Omental fat pad (tissue), 3 donors: ENCODE measurements at regions not wholly inside any gene's neighbourhood (a gene's known extent, or its start where the extent isn't known, plus 50 kb on each side); places are given as distances from the start of the nearest gene placed in this dataset.

Source experiments
- ATAC-seq: fragments of 150-250 bp; one replicate; pipeline ENCODE4 v1.9.1; 2016; ENCODE audit warnings: mild to moderate bottlenecking, moderate library complexity; ENCODE audit not compliant: low FRiP score
- DNase-seq: peaks from one replicate; pipeline ENCODE4 v3.0.0-alpha.2; 2019; ENCODE audit warnings: low spot score
- TF ChIP-seq, protein P1 (sequence below), 3 donors: fragments of 450-650 bp; IDR thresholded peaks; one replicate each; pipeline ENCODE4 v1.5.1; 2016 to 2017; ENCODE audit warnings: antibody characterized with exemption in 3 of 3, mild to moderate bottlenecking in 3 of 3, moderate library complexity in 2 of 3

GRCh38 chr3:30299674-30300385 is 306.6 kb upstream of the TGFBR2 start:
- ATAC-seq, result peak; percentile 32
- TF ChIP-seq, protein P1, sequence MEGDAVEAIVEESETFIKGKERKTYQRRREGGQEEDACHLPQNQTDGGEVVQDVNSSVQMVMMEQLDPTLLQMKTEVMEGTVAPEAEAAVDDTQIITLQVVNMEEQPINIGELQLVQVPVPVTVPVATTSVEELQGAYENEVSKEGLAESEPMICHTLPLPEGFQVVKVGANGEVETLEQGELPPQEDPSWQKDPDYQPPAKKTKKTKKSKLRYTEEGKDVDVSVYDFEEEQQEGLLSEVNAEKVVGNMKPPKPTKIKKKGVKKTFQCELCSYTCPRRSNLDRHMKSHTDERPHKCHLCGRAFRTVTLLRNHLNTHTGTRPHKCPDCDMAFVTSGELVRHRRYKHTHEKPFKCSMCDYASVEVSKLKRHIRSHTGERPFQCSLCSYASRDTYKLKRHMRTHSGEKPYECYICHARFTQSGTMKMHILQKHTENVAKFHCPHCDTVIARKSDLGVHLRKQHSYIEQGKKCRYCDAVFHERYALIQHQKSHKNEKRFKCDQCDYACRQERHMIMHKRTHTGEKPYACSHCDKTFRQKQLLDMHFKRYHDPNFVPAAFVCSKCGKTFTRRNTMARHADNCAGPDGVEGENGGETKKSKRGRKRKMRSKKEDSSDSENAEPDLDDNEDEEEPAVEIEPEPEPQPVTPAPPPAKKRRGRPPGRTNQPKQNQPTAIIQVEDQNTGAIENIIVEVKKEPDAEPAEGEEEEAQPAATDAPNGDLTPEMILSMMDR (IDR thresholded peaks at IDR 0.05), result no peak
- no peak for DNase-seq

DNA sequence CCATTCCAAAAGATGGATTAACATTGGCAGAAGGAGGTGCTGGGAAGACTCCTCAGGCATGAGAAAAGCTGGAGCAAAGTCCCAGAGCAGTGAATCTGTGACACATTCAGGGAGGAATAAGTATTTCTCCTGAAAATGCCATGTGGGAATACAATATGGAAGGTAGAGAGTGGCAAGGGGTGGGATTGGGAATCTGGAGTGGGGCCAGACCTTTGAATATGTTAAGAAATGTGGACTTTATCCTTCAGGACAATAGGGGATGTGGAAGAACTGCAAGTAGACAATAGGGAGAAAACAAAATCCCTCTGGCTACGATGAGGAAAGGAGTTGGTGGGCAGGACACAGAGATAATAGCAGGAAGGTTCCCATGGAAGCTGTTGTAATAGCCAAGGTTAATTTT is 305.6 kb upstream of the TGFBR2 start:
- DNase-seq, result no peak
- TF ChIP-seq, protein P1 (IDR thresholded peaks at IDR 0.05), result no peak
- ATAC-seq, result no peak

DNA sequence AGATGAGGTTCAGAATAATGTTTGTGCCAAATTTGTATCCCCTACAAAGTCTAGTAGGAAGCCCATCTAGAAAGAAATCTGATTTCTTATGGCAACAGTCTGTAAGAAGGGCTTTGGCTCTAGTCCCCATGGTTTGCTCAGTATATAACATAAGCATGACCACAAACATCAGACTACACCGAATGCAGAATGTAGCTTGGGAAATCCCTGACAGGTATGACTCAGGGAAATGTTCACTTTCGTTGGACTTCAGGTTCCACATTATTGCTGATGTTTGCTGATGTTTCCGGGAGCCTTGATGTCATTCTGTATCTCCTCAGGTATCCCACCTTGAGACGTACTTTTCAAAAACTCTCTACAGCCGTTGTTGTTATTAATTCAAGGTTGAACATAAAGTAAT is 304.4 kb upstream of the TGFBR2 start:
- TF ChIP-seq, protein P1 (IDR thresholded peaks at IDR 0.05), result no peak
- ATAC-seq (no peak), DNase-seq (no peak)

- ATAC-seq (no peak), DNase-seq (no peak)
- TF ChIP-seq, protein P1 (IDR thresholded peaks at IDR 0.05), result no peak
Observed at GRCh38 chr3:30303770-30304169, 302.6 kb upstream of the TGFBR2 start.

GRCh38 chr3:30305021-30305420 is 301.4 kb upstream of the TGFBR2 start:
- TF ChIP-seq, protein P1 (IDR thresholded peaks at IDR 0.05), result no peak
- ATAC-seq (no peak), DNase-seq (no peak)

DNA sequence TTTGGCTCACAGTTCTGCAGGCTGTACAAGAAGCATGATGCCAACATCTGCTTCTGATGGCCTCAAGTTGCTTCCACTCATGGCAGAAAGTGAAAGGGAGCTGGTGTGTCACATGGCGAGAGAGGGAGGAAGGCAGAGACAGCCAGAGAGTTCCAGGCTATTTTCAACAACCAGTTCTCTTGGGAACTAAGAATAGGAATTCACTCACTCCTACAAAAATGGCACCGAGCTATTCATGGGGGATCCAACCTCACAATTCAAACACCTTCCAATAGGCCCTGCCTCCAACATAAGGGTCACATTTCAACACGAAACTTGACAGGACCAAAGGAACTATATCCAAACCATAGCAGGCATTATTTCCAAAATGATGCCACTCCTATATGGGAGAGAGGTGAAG is 299.5 kb upstream of the TGFBR2 start:
- TF ChIP-seq, protein P1 (IDR thresholded peaks at IDR 0.05), result no peak
- DNase-seq (no peak), ATAC-seq (no peak)

DNA sequence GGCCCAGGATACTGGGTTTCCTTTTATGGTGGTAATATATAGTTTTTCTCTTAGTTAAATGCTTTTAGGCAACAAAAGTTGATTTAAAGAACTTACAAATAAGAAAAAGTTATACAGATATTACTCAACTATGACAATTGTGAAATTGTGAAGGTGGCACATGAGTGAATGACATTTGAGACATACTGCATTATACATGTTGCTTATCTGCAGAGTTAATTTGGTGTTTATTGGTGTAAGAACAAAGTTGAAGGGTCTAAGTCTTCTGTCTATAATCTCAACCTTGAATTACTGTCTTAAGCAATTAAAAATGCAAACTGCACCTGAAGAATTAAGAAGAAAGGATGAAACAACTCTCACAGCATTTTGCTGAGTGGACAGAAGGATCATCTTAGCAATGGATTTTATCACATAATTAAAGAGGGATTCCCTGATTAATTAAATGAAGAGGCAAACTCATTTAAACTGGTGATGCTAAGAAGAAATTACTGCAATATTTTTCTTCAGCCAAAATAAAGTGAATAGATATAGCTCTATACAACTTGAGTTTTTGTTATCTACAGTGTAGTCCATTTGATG is 298.9 kb upstream of the TGFBR2 start:
- ATAC-seq (no peak), DNase-seq (no peak)
- TF ChIP-seq, protein P1 (IDR thresholded peaks at IDR 0.05), result no peak
